ENCODE measurements at regions not wholly inside any gene's neighbourhood (a gene's known extent, or its start where the extent isn't known, plus 50 kb on each side); places are given as distances from the start of the nearest gene placed in this dataset.

- TF ChIP-seq CTCF (IDR thresholded peaks at IDR 0.05) (no peak), EZH2 (IDR thresholded peaks at IDR 0.05) (no peak)
These were observed 56.2 kb upstream of the OPN4 start for GRCh38 chr10:86598151-86598550.
